ENCODE measurements at regions not wholly inside any gene's neighbourhood (a gene's known extent, or its start where the extent isn't known, plus 50 kb on each side); places are given as distances from the start of the nearest gene placed in this dataset.

GRCh38 chr6:100314186-100314585, 150.5 kb downstream of the SIM1 start:
- DNase-seq (ENCODE audit: low read depth in 1 of 2, low spot score in 1 of 2), result no peak
- no peak for TF ChIP-seq CTCF (IDR thresholded peaks at IDR 0.05; ENCODE audit: insufficient read depth, low read length)
- no peak for TF ChIP-seq GABPA (IDR thresholded peaks at IDR 0.05; ENCODE audit: low read depth)
- no peak for TF ChIP-seq SPI1 (IDR thresholded peaks at IDR 0.05; ENCODE audit: borderline replicate concordance, low read depth)
- no peak for TF ChIP-seq REST (IDR thresholded peaks at IDR 0.05; ENCODE audit: insufficient replicate concordance, low read depth)
- no peak for TF ChIP-seq POLR2AphosphoS5 (IDR thresholded peaks at IDR 0.05; ENCODE audit: low read depth)

GRCh38 chr6:100311707-100312251, 152.9 kb downstream of the SIM1 start:
- Histone ChIP-seq H3K27me3 (ENCODE audit: insufficient read depth, poor library complexity, severe bottlenecking) (no peaks in the 10 kb centered on the region), H3K4me3 (replicated peaks; ENCODE audit: insufficient read depth, low read length) (no peak overlapping the region), H3K27ac (replicated peaks) (no peak overlapping the region)
- TF ChIP-seq GABPA (IDR thresholded peaks at IDR 0.05; ENCODE audit: low read depth), result no peak
- TF ChIP-seq SPI1 (IDR thresholded peaks at IDR 0.05; ENCODE audit: borderline replicate concordance, low read depth), result no peak
- TF ChIP-seq CTCF (IDR thresholded peaks at IDR 0.05; ENCODE audit: insufficient read depth, low read length), result no peak
- TF ChIP-seq REST (IDR thresholded peaks at IDR 0.05; ENCODE audit: insufficient replicate concordance, low read depth), result no peak
- TF ChIP-seq POLR2AphosphoS5 (IDR thresholded peaks at IDR 0.05; ENCODE audit: low read depth), result no peak
- no peak for DNase-seq (ENCODE audit: low read depth in 1 of 2, low spot score in 1 of 2)

More at GRCh38 chr6:100314186-100314585, 150.5 kb downstream of the SIM1 start:
- no peaks in the 10 kb centered on the region for H3K27me3 ChIP-seq (ENCODE audit: insufficient read depth, poor library complexity, severe bottlenecking)
- H3K4me3 ChIP-seq (replicated peaks; ENCODE audit: insufficient read depth, low read length), result no peak overlapping the region
- no peak overlapping the region for H3K27ac ChIP-seq (replicated peaks)

- no peak overlapping the region for H3K4me3 ChIP-seq (replicated peaks; ENCODE audit: insufficient read depth, low read length)
- H3K27ac ChIP-seq (replicated peaks), result no peak overlapping the region
- DNase-seq (ENCODE audit: low read depth in 1 of 2, low spot score in 1 of 2), result no peak
- H3K27me3 ChIP-seq (ENCODE audit: insufficient read depth, poor library complexity, severe bottlenecking), result no peaks in the 10 kb centered on the region
- TF ChIP-seq SPI1 (IDR thresholded peaks at IDR 0.05; ENCODE audit: borderline replicate concordance, low read depth), result no peak
- no peak for TF ChIP-seq REST (IDR thresholded peaks at IDR 0.05; ENCODE audit: insufficient replicate concordance, low read depth)
- TF ChIP-seq CTCF (IDR thresholded peaks at IDR 0.05; ENCODE audit: insufficient read depth, low read length), result no peak
- no peak for TF ChIP-seq GABPA (IDR thresholded peaks at IDR 0.05; ENCODE audit: low read depth)
- no peak for TF ChIP-seq POLR2AphosphoS5 (IDR thresholded peaks at IDR 0.05; ENCODE audit: low read depth)
Measured at GRCh38 chr6:100309174-100309573, 155.5 kb downstream of the SIM1 start.

All from HL-60 (cell line).